NCI-H146 (cell line): ENCODE measurements at regions not wholly inside any gene's neighbourhood (a gene's known extent, or its start where the extent isn't known, plus 50 kb on each side); places are given as distances from the start of the nearest gene placed in this dataset.

Experiments
- DNase-seq: peaks from one replicate; lab custom pipeline; 2025; lab: John Stamatoyannopoulos, UW

DNA sequence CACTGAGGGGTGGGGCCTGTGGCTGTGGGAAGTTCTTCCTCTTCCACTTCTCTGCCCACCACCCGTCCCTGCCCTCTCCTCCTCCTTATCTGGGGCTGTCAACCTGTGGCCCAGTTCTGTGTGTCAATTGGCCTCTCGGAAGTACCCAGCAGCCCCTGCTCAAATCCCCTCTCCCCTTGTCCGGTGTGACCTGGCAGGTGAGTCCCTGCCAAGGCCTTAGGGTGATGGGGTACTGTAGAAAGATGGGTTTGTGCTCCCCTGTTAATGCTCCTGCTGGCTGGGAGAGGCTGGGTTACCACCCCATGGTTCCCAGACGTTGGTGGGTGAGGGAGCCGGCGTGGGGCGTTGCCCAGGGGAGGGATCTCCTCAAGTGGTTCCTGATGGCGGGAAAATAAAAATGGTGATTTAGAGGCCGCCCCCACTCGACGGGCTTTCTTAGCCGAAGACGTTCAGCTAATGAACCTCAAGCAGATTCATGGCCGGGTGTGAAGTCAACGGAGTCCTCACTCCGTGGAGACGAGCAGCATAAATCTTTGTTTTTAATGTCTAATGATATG, 141.2 kb downstream of the URI1 start:
- no peak for DNase-seq

DNA sequence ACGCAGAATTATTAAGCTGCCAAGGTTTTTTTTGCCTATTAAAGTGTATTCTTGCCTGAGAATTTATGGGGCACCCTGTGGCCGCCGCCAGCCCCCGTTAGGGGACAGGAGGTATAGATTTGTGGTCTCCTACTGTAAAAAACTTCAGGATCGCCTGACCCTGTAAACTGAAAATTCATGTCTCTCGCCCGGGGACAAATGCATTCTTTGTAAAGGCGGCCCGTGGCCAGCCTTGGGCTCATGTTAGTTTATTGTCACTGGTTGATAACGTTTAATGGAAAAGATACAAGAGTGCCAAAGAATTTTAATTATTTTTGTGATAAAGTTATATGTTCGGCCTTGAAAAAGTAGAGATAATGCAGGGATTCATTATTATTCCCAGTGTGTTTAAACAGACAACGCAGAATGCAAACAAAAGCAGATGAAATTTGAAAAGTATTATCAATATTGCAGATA, 141.7 kb downstream of the URI1 start:
- DNase-seq = no peak

DNA sequence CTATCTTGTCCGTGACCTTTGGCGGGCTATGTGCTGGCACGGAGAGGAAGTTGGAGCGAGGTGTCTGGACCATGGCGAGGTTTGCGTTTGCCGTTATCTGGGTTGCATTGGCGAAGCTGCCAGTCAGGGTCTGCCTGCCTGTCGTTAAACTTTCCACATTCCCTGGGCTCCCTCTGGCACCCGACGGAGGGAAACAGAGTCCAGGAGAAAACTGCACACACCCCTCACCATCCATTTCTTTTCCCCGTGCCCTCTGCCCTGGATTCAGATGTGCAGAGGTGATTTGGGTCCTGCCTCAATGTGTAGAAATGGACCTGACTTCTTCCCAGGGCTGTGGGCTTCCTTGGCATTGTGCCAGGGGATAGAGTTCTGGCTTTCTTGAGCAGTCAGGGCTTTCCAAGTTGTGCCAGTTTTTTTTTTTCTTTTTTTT, 142.4 kb downstream of the URI1 start:
- no peak for DNase-seq

DNA sequence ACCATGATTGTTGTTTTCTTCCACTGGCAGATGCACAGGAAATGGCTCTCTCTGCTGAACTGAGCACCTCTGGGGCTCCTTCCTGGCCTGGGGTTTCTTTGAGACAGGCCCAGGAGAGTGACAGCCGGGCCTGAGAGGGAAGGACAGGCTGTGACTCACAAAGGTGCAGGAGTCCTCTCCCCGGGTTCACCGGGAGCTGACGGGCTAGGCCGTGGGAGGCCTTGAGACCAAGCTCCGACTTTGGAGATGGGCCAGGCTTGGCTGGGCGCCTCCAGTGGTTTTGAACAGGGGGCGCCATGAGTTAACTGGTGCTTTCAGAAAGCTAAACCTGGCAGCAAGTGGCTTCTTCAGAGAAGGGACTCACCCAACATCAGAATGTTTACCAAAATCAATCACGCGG, 143.4 kb downstream of the URI1 start:
- DNase-seq = no peak

DNA sequence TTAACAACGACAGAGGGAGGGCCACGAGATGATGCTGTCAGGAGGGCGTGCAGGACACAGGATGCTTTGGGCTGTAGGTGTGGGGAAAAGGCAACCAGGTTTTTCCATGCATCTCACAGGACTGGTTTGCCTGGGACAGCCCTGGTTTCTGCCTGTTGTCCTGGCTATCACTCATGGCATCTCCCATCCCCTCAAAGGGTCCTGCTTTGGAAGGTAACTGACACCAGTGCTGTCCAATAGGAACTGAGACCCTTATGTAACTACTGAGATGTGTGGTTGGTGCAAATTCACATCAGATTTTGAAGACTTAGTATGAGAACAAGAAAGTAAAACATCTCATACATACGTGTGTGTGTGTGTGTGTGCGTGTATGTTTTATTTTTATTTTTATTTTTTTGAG, 144.2 kb downstream of the URI1 start:
- DNase-seq = no peak

DNA sequence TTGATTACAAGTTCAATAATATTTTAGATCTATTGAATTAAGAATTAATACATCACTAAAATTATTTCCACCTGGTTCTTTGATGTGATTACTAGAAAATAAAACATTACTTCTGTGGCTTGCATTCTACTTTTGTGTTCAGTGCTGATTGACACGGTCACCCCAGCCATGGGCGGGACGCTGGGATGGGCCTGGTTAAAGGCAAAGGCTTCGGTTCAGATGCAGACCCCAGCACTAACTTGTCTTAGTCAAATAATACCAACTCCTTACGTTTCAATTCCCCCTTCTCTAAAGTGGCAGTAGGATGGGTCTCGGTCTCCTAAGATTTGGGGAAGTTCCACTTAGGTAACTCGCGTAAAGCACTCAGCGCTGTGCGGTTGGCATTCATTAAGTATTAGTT, 144.9 kb downstream of the URI1 start:
- DNase-seq = no peak

DNA sequence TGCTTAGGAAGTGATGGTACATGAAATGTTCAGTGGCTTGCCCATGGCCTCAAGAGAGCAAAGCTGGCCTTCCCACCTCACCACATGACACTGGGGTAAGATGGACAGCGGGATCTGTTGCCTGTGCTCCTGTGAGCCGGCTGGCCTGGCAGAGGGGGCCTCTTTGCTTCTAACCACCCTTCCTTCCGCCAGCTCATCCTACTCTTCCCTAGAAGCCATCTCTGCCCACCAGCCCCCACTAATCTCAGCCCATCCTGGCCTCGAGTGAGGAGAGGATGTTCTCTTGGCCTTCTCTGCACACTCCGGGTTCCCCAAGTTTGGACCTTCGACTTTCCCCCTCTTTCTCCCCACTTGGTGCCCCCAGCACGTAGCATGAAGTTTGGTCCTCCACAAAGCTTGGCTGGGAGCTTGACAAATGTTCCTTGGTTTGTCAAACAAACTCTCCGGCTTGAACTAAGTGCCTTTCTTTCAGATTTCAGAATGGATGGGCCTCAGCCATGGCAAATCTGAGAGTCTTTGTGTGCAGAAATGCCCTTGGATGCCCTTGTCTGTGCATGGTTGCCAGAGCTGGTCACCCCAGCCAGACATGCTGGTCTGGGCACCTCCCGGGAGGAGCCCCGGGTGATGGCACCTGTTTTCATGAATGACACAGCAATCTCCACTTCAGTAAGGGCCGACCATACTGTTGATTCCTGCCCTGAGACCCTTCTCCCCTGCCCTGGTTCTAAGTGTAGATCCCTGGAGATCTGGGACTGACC, 145.5 kb downstream of the URI1 start:
- no peak for DNase-seq

DNA sequence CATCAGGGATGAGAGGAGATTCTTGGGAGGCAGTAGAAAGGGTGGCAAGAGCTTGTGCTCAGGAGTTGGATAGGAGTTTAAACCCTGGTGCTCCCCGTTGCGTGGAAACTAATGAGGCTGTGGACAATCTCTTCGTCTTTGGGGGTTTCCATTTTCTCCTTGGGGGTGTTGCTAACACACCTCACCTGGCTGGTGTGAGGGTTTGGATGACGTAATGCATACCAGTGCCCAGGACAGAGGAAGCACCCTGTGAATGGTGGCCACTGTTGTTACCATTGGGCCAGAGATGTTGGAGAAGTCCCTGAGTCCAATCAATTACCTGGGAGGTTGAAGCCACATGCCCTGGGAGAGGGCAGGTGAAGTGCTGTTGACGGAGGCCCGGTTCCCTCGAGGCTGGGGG, 146.5 kb downstream of the URI1 start:
- DNase-seq = no peak

DNA sequence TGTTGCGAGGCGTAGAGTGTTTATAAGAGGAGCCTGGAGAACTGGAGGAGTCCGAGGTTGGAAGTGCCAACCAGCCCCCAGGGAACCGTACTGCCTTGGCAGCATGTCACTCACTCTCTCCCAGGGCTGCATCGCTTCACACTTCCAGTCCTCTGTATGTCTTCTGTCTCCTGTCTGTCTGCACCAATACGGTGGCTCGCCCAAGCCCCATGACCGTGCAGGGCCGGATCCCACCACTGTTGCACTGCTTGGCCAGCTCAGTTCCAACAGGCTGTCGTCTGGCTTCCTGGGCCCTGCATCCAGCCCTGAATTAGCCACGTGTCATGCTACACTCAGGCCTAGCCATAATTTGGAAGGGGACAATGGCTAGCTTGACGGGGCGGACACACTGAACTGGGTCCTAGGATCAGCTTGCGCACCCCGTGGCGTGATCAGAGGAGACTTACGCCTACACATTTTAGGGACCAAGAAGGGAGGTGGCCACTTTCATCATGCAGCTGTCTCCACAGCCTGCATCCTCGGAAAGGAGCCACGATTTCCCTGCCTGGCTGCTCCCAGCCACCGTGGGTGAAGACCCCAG, 147.1 kb downstream of the URI1 start:
- no peak for DNase-seq

DNA sequence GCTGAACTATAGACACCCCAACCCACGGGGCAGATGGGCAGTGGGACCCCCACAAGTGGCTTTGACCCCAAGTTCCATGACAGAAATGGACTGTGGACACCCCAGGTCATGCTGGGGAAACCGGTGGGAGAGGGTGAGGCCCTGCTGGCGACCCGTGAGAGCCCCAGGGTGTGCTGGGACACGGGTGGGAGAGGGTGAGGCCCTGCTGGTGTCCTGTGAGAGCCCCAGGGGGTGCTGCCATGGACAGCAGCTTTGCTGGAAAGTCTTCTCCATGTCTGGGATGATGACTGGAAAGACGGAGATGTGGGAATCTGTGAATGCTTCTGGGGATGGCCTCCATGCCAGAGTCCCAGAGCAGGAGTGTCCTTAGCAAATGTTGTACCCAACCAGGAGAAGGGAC, 148.4 kb downstream of the URI1 start:
- no peak for DNase-seq

DNA sequence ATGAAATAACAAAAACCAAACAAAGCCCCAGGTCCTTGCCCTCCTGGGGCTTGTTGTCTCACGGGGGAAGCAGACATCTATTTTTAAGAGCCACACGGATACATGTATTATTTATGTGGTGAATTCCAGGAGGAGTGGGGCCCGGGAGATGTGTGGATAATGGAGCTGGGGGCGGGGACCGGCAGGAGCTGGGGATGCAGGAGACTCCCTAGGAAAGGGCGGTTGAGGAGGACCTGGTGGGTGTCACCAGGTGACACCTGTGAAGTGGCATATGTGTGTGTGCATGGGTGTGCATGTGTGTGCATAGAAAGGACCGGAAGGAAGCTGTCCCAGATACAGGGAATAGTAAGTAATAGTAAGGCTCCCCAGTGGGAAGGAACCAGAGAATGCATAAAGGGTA, 148.9 kb downstream of the URI1 start:
- DNase-seq = no peak

DNA sequence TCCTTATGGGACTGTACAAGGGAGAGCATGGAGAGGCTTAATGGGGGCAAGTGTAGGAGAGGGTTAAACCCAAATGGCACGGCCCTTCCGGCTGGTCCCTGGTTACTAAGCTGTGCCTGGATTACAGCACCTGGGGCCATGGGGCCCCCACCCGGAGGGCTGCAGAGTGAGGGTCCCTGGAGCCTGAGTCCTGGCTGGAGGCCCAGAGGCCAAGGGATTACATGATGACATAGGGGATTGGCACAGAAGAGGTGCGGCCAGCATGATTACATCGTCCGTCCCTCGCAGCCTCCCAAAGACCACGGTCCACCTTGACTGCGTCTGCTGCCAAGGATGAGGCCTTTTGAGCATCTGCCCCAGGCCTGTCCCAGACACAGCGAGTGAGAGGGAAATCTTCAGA, 149.4 kb downstream of the URI1 start:
- no peak for DNase-seq

DNA sequence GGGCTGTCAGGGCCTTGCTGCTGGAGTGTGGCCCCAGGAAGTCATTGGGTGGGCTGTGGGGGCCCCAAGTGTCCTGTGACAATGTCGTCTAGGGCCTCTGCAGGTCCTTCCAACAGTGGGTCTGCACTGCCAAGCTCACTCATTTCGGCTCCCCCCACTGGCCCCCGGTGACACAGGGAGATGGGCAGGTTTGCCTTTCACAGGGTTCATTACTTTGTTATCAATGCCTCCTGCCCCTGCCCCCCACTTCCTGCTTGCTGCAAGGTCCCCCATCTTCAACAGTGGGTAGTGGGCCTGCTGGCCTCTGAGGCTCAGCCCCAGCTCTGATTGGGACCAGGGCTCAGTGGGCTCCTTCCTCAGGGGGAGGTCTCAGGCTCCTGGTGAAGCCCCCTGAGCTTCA, 149.8 kb downstream of the URI1 start:
- DNase-seq = no peak

DNA sequence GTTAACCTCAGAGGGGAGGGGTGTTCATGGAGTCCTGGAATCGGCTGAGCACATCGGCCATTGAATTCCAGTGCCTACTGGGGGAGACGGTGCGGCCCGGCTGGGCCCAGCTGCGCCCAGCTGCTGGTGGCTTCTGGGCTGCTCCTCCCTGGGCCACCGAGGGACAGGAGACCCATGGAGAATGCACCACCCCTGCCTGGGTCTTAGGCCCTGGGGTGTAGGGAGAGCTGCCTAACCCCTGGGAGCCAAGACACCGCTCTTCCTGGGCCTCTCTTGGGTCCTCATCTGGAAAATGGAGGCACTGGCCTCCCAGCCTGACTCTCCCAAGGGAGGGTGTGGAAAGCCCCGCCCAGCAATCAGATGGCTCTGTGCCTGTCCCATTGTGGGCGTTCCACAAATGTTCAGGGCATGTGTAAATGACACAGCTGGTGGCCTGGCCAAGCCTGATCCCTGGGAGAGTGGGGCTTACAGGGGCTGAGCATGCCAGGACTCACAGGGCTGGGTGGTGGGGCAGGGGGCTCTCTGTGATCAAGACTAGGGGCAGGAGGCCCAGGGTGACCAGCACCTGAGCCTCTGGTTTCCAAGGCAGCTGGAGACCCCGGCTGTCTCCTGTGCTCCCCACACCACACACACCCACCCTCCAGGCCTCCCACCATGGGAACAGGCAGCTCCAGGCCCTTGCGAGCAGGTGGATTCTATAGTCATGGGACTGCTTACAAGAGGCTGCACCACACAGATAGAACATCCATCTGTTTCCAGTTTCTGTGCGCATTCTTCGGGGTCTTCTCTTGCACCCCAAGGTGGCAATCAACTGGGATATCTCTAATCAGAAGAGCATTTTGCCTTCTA, 150.9 kb downstream of the URI1 start:
- DNase-seq = no peak

DNA sequence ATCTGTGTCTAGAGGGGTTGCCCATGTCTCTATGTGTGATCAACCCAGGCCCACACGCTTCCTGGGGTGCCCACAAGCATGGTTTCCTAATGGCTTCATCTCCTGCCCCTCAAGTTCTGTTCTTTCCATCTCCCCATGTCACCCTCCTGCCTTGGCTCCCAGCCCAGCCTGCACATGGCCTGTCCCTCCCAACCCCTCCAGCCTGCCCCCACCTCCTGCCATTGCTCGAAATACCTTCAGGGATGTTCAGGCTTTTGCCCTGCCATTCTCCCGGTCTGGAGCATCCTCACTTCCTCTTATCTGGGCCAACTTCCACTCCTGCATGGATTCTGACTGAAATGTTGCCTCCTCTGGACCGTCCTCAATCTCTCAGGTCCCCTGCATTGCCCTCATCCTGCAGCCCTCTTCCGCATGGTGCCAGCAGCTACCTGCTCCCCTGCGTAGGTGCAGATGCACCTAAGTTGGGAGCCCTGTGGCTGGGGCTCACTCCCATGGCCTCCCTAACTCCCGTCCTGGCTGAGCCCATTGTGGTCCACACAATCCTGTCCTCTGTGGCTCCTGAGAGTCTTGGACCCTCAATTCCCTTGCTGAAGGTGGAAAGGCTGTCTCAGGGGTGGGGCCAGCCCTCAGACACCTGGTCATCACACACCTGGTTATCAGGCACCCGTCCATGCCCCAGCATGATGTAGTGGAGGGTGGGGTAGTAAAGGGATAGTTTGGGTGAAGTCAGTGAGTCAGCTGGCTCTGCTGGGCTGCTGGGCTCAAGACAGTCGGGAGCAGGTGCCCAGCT, 152.1 kb downstream of the URI1 start:
- no peak for DNase-seq

DNA sequence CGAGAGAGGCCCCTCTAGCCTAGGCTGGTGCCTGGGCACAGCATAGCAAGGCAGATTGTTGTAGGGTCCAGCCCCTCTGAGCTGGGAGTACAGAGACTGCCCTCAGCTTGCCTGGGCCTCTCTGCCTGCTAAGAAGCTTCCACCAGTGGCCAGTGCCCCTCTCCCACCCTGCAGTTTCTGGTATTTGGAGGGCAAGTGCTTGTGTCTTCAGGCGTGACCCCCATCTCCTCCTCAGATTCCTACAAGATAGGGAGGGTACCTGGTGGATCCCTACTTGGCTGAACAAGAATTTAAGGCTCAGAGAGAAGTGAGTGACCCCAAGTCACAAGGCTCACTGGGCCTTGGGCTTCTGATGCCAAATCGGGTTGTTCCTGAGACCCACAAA, 152.7 kb downstream of the URI1 start:
- no peak for DNase-seq

DNA sequence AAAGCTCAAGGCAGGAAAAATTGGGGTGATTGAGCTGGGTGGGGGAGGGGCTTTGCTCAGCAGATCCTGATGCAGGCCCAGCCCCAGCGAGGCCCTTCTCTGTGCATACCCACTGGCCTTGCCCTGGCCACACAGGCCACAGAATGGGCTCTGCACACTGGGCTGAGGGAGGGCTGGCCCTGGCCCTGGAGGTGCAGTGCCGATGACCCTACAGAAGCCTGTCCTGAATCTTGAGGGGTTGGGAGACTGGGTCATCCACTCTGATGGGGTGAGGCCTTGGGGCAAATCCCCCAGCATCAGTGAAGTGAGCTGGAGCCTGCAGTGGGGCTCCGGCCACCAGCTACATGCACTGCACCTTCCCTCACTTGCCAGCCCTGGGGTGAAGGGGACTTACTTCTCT, 153.1 kb downstream of the URI1 start:
- no peak for DNase-seq

DNA sequence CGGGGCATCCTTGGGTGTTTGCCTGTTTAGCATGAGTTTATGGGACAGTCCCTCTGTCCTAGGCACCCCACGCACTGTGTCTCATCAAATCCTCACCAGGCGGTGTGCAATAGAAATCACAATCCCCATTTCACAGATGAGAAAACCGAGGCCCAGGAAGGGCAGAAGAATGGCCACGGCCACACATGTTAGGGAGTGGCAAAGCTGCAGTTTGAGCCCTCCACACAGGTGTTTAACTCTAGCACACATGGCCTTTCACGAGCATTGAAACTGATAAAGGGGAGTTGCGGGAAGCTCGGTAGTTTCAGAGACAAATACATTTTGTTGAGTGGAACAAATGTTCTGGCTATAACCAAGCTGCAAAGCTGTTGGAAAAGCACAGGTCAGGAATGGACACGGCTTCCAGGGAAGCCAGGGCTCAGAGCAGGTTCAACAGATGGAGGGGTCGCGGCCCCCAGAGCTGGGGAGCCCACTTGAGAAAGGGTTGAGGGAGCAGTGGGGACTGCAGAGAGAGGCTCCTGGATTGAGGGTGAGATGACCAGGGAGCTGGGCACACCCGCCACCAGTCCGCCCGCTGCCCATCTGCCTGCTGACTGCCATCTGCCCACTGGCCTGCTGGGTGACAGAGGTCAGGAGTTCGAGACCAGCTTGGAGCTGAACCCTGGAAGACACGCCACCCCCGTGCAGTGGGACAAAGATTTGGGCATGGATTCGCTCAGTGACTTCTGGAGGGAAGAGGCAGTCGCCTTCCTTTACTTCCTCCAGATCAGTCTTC, 154.7 kb downstream of the URI1 start:
- DNase-seq = no peak

DNA sequence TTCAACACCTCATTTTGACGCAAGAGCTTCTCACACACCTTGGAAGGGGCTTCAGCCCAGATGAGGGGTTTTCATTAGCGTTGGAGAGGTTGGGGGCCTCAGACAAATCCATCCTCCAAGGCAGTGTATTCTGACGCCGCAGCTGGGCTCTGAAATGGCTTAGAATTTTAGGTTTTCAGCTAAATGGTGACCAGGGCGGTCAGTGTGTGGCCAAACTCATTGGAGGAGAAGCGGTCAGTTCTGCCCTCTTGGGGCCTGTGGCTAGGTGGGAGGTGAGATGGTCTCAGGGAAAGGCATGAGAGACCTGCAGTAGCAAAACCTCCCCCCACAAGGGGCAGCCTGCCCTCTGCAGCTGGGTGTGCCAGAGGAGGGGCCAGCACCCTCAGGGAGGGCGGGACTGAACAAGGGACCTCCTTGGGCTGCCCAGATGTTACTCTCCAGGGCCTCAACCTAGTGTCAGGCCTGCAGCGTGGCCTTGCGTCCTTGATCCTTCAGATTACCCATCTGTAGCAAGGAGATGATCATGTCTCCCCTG, 155.8 kb downstream of the URI1 start:
- no peak for DNase-seq

DNA sequence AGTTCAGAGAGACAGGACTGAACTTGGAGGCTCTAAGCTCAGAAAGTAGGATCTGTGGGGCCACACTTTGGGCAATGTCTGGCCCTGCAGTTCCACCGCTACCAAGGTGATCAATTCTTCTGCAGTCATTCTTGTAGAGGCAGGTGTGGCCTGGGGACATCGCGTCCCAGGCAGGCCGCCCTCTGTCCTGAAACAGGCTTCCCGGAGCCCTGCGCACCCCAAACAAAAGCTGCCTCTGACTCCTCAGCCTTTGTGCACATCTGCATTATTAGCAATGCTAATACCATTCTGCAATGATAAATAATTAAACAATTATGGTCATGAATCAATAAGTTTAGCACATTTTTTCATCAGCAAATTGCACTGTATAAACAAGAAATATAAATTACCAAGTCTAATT, 160.2 kb downstream of the URI1 start:
- no peak for DNase-seq

DNA sequence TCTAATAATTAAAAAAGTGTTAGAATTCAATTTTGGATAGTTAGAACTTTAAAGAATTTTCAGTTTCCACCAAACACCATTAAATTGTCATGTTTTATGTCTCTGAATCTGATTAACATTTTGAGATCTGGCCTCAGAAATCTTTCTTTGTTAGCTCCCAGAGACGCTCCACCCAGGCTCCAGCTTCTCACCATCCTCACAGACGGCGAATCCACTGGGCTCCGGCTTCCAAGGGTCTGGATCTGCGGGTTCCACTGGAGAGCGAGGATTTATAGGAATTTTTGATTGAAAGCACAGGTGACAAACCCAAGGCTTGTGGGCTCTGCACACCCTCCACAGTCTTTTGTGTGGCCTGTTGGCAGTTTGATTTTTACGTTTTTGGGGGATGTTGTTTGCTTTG, 160.6 kb downstream of the URI1 start:
- DNase-seq = no peak
